ENCODE measurements at regions not wholly inside any gene's neighbourhood (a gene's known extent, or its start where the extent isn't known, plus 50 kb on each side); places are given as distances from the start of the nearest gene placed in this dataset.
"Not testable (repeated sequence)": the region's sequence is repeated elsewhere in the genome, so short reads cannot be mapped to it uniquely, and the experiment has no call there.

GRCh38 chr11:21975242-21975641, 217.6 kb upstream of the ANO5 start:
- intact Hi-C loops (cut with DNase I), result no loop called here
- no peak for DNase-seq

GRCh38 chr11:21976210-21976609, 216.7 kb upstream of the ANO5 start:
- no peak for DNase-seq
- intact Hi-C loops (cut with DNase I), result no loop called here

GRCh38 chr11:21983431-21983830, 209.5 kb upstream of the ANO5 start:
- DNase-seq, result no peak
- intact Hi-C loops (cut with DNase I), result no loop called here

GRCh38 chr11:21986361-21986760, 206.5 kb upstream of the ANO5 start:
- no peak for DNase-seq
- intact Hi-C loops (cut with DNase I), result no loop called here

GRCh38 chr11:21987261-21987660, 205.6 kb upstream of the ANO5 start:
- DNase-seq, result no peak
- intact Hi-C loops (cut with DNase I), result no loop called here

- intact Hi-C loops (cut with DNase I), result no loop called here
- no peak for DNase-seq
These were observed 204.4 kb upstream of the ANO5 start for GRCh38 chr11:21988477-21988876.

- intact Hi-C loops (cut with DNase I); DNase-seq: not testable (repeated sequence)
These were observed 191.1 kb upstream of the ANO5 start for GRCh38 chr11:22001803-22002202.

- DNase-seq, result no peak
- intact Hi-C loops (cut with DNase I), result no loop called here
These were observed 186.0 kb upstream of the ANO5 start for GRCh38 chr11:22006901-22007300.

- no peak for DNase-seq
These were observed 161.1 kb upstream of the ANO5 start for GRCh38 chr11:22031791-22032190.

GRCh38 chr11:22037505-22037904, 155.4 kb upstream of the ANO5 start:
- intact Hi-C loops (cut with DNase I), result no loop called here
- no peak for DNase-seq

More at GRCh38 chr11:22031791-22032190, 161.1 kb upstream of the ANO5 start:
- intact Hi-C loops (cut with DNase I), result no loop called here

- no peak for DNase-seq
- intact Hi-C loops (cut with DNase I), result no loop called here
These were observed 151.8 kb upstream of the ANO5 start for GRCh38 chr11:22041039-22041438.

- intact Hi-C loops (cut with DNase I), result no loop called here
- DNase-seq, result no peak
These were observed 150.8 kb upstream of the ANO5 start for GRCh38 chr11:22042081-22042480.

- DNase-seq, result no peak
- intact Hi-C loops (cut with DNase I), result no loop called here
These were observed 148.8 kb upstream of the ANO5 start for GRCh38 chr11:22044126-22044525.

GRCh38 chr11:22049276-22049675, 143.6 kb upstream of the ANO5 start:
- no peak for DNase-seq
- intact Hi-C loops (cut with DNase I), result no loop called here

- no peak for DNase-seq
- intact Hi-C loops (cut with DNase I), result no loop called here
These were observed 127.4 kb upstream of the ANO5 start for GRCh38 chr11:22065472-22065871.

GRCh38 chr11:22069844-22070243, 123.0 kb upstream of the ANO5 start:
- intact Hi-C loops (cut with DNase I), result no loop called here
- DNase-seq, result no peak

- no peak for DNase-seq
- intact Hi-C loops (cut with DNase I), result no loop called here
These were observed 116.5 kb upstream of the ANO5 start for GRCh38 chr11:22076271-22076930.

GRCh38 chr11:22078063-22078462, 114.8 kb upstream of the ANO5 start:
- DNase-seq, result no peak
- intact Hi-C loops (cut with DNase I), result no loop called here

GRCh38 chr11:22079133-22079872, 113.6 kb upstream of the ANO5 start:
- intact Hi-C loops (cut with DNase I), result no loop called here
- no peak for DNase-seq

GRCh38 chr11:22082178-22082577, 110.7 kb upstream of the ANO5 start:
- intact Hi-C loops (cut with DNase I), result no loop called here
- DNase-seq, result no peak

GRCh38 chr11:22082788-22083187, 110.1 kb upstream of the ANO5 start:
- DNase-seq, result no peak
- intact Hi-C loops (cut with DNase I), result no loop called here

Data from head of caudate nucleus (tissue), 42 donors.